ENCODE measurements at regions not wholly inside any gene's neighbourhood (a gene's known extent, or its start where the extent isn't known, plus 50 kb on each side); places are given as distances from the start of the nearest gene placed in this dataset.

- TF ChIP-seq CTCF (conservative IDR thresholded peaks at IDR 0.05; ENCODE audit: low read length) = no peak
- TF ChIP-seq EZH2phosphoT487 (IDR thresholded peaks at IDR 0.05; ENCODE audit: borderline replicate concordance, low read depth, low read length) = no peak
Measured at GRCh38 chr9:33633636-33634035, 109.6 kb downstream of the ANKRD18B start.
